ENCODE measurements at regions not wholly inside any gene's neighbourhood (a gene's known extent, or its start where the extent isn't known, plus 50 kb on each side); places are given as distances from the start of the nearest gene placed in this dataset.

- DNase-seq (ENCODE audit: extremely low spot score): no peak
- TF ChIP-seq NFRKB (IDR thresholded peaks at IDR 0.05) (no peak), SUZ12 (IDR thresholded peaks at IDR 0.05) (no peak), ARNT (IDR thresholded peaks at IDR 0.05) (no peak)
- POLR2A ChIA-PET: no interaction called here
- CTCF ChIA-PET: no interaction called here
Measured at GRCh38 chr10:123306290-123306689, 152.1 kb downstream of the BUB3 start.

- CTCF ChIA-PET: no interaction called here
- POLR2A ChIA-PET: no interaction called here
- no peak for TF ChIP-seq ZNF384 (IDR thresholded peaks at IDR 0.05)
- no peak for TF ChIP-seq NFRKB (IDR thresholded peaks at IDR 0.05)
- no peak for DNase-seq (ENCODE audit: extremely low spot score)
Measured at GRCh38 chr10:123309731-123310130, 155.5 kb downstream of the BUB3 start.

GRCh38 chr10:123316776-123317175 is 162.6 kb downstream of the BUB3 start:
- POLR2A ChIA-PET: no interaction called here
- no peak for TF ChIP-seq PKNOX1 (IDR thresholded peaks at IDR 0.05)
- TF ChIP-seq ARNT (IDR thresholded peaks at IDR 0.05): no peak
- TF ChIP-seq FOXM1 (IDR thresholded peaks at IDR 0.05; ENCODE audit: borderline replicate concordance): no peak
- TF ChIP-seq ZNF384 (IDR thresholded peaks at IDR 0.05): no peak
- TF ChIP-seq L3MBTL2 (conservative IDR thresholded peaks at IDR 0.05): no peak
- TF ChIP-seq NFRKB (IDR thresholded peaks at IDR 0.05): no peak
- TF ChIP-seq CTBP1 (IDR thresholded peaks at IDR 0.05; ENCODE audit: borderline replicate concordance): no peak
- no peak for TF ChIP-seq ELF4 (IDR thresholded peaks at IDR 0.05)
- no peak for TF ChIP-seq BHLHE40 (IDR thresholded peaks at IDR 0.05; ENCODE audit: borderline replicate concordance)

GRCh38 chr10:123318516-123318915 is 164.3 kb downstream of the BUB3 start:
- CTCF ChIA-PET: interaction anchor here (0.7 kb wide), 1 partner anchor 27 kb away, joined by 3 read pairs; no protein-coding TSS in a partner anchor
- POLR2A ChIA-PET: no interaction called here
- DNase-seq (ENCODE audit: extremely low spot score): no peak
- no peak for TF ChIP-seq NFRKB (IDR thresholded peaks at IDR 0.05)
- TF ChIP-seq FOXA1 (IDR thresholded peaks at IDR 0.05): no peak
- no peak for TF ChIP-seq SUZ12 (IDR thresholded peaks at IDR 0.05)
- no peak for TF ChIP-seq ZNF384 (IDR thresholded peaks at IDR 0.05)
- no peak for TF ChIP-seq HDGF (IDR thresholded peaks at IDR 0.05; ENCODE audit: borderline replicate concordance)

More at GRCh38 chr10:123316776-123317175, 162.6 kb downstream of the BUB3 start:
- CTCF ChIA-PET: no interaction called here
- no peak for DNase-seq (ENCODE audit: extremely low spot score)

- no peak for TF ChIP-seq SUZ12 (IDR thresholded peaks at IDR 0.05)
- TF ChIP-seq BHLHE40 (IDR thresholded peaks at IDR 0.05; ENCODE audit: borderline replicate concordance): no peak
- DNase-seq (ENCODE audit: extremely low spot score): no peak
- POLR2A ChIA-PET: no interaction called here
- CTCF ChIA-PET: interaction anchor here (0.6 kb wide), 1 partner anchor 1236 kb away, joined by 4 read pairs; no protein-coding TSS in a partner anchor
Measured at GRCh38 chr10:123320091-123320490, 165.9 kb downstream of the BUB3 start.

- ChIA-PET POLR2A (no interaction called here), CTCF (no interaction called here)
- DNase-seq (ENCODE audit: extremely low spot score): no peak
- TF ChIP-seq FOXM1 (IDR thresholded peaks at IDR 0.05; ENCODE audit: borderline replicate concordance) (no peak), L3MBTL2 (conservative IDR thresholded peaks at IDR 0.05) (no peak), ZNF384 (IDR thresholded peaks at IDR 0.05) (no peak), NFRKB (IDR thresholded peaks at IDR 0.05) (no peak), TARDBP (IDR thresholded peaks at IDR 0.05) (no peak), CTBP1 (IDR thresholded peaks at IDR 0.05; ENCODE audit: borderline replicate concordance) (no peak), HDGF (IDR thresholded peaks at IDR 0.05; ENCODE audit: borderline replicate concordance) (no peak)
Measured at GRCh38 chr10:123323884-123324283, 169.7 kb downstream of the BUB3 start.

GRCh38 chr10:123325663-123326190 is 171.5 kb downstream of the BUB3 start:
- ChIA-PET CTCF (no interaction called here), POLR2A (no interaction called here)
- TF ChIP-seq LEF1 (IDR thresholded peaks at IDR 0.05; ENCODE audit: borderline replicate concordance) (no peak), ELF4 (IDR thresholded peaks at IDR 0.05) (no peak), SP1 (IDR thresholded peaks at IDR 0.05) (no peak), FOXK2 (IDR thresholded peaks at IDR 0.05) (no peak), PKNOX1 (IDR thresholded peaks at IDR 0.05) (no peak), ZNF384 (IDR thresholded peaks at IDR 0.05) (no peak), SUZ12 (IDR thresholded peaks at IDR 0.05) (no peak), ARNT (IDR thresholded peaks at IDR 0.05) (no peak)
- no peak for DNase-seq (ENCODE audit: extremely low spot score)

- POLR2A ChIA-PET: no interaction called here
- TF ChIP-seq SUZ12 (IDR thresholded peaks at IDR 0.05) (no peak), PKNOX1 (IDR thresholded peaks at IDR 0.05) (no peak), FOXK2 (IDR thresholded peaks at IDR 0.05) (no peak), ELF4 (IDR thresholded peaks at IDR 0.05) (no peak), NFRKB (IDR thresholded peaks at IDR 0.05) (no peak), BHLHE40 (IDR thresholded peaks at IDR 0.05; ENCODE audit: borderline replicate concordance) (no peak), SP1 (IDR thresholded peaks at IDR 0.05) (no peak), ARNT (IDR thresholded peaks at IDR 0.05) (no peak), L3MBTL2 (conservative IDR thresholded peaks at IDR 0.05) (no peak), CTBP1 (IDR thresholded peaks at IDR 0.05; ENCODE audit: borderline replicate concordance) (no peak)
- no peak for DNase-seq (ENCODE audit: extremely low spot score)
- CTCF ChIA-PET: no interaction called here
Measured at GRCh38 chr10:123326674-123327073, 172.5 kb downstream of the BUB3 start.

All from HEK293T (cell line).